Right lobe of liver (tissue), 4 donors: ENCODE measurements at regions not wholly inside any gene's neighbourhood (a gene's known extent, or its start where the extent isn't known, plus 50 kb on each side); places are given as distances from the start of the nearest gene placed in this dataset.

Experiments
- CTCF ChIP-seq, 4 donors: fragments of 200-600 bp in 3 of 4; fragments of 450-650 bp in 1 of 4; IDR thresholded peaks; one replicate each; pipeline versions ENCODE4 v1.5.1 to v1.8.0; 2016 to 2022; ENCODE audit warnings: antibody characterized with exemption in 4 of 4, mild to moderate bottlenecking in 2 of 4
- POLR2A ChIP-seq: fragments of 450-650 bp; IDR thresholded peaks from one replicate; pipeline ENCODE4 v1.6.1; 2017; ENCODE audit warnings: antibody characterized with exemption, mild to moderate bottlenecking
- donor health status: DM: no; HTN: no; CAD: no.
- donor health status: DM: no; HTN: no; CAD: no.
- donor health status: DM: no; HTN: yes; CAD: no.

DNA sequence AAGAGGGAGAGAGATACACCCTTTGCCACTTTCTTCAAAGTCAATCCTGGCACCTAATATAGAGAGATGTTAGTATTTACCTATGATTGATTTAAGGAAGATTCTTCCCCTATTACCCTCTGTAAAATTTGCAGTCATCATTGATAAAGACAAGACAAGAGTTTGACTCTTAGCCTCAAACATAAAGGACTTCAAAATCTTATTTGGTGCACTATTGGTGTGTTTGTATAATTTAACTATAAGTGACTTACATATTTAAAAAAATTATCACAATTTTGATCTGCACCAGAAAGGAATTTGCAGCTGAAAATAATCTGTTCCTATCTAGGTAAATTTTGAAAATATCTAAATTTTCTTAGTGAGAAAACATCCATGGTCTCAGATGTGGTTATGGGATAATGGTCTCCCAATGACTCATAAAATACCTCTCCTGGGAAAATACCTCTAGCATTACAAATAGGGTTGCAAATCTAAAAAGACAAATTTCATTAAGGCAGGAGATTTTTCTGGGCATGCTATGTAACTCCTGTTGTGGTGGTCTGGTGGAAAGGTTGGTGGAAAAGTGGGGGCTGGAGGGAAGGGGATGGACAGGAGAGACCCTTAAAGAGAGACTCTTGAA is 173.6 kb upstream of the MED14 start:
- no peak for TF ChIP-seq CTCF (IDR thresholded peaks at IDR 0.05)
- no peak for TF ChIP-seq POLR2A
